ENCODE measurements at regions not wholly inside any gene's neighbourhood (a gene's known extent, or its start where the extent isn't known, plus 50 kb on each side); places are given as distances from the start of the nearest gene placed in this dataset.

- peak; percentile 69 for DNase-seq
Observed at GRCh38 chr12:67592228-67593011, 56.1 kb upstream of the DYRK2 start.

- DNase-seq, result no peak
Observed at GRCh38 chr12:67593041-67593440, 55.5 kb upstream of the DYRK2 start.

- DNase-seq, result no peak
Observed at GRCh38 chr12:67593461-67594330, 54.8 kb upstream of the DYRK2 start.

- DNase-seq, result no peak
Observed at GRCh38 chr12:67594888-67595287, 53.7 kb upstream of the DYRK2 start.

GRCh38 chr12:67595365-67595764 lies 53.2 kb upstream of the DYRK2 start:
- no peak for DNase-seq

- no peak for DNase-seq
Observed at GRCh38 chr12:67598598-67598997, 49.9 kb upstream of the DYRK2 start.

All from CD4-positive, alpha-beta T cell treated with Interleukin-17A for 1 hour (primary cell).